GDM1 (cell line): ENCODE measurements at regions not wholly inside any gene's neighbourhood (a gene's known extent, or its start where the extent isn't known, plus 50 kb on each side); places are given as distances from the start of the nearest gene placed in this dataset.
"Not testable (repeated sequence)": the region's sequence is repeated elsewhere in the genome, so short reads cannot be mapped to it uniquely, and the experiment has no call there.

Source experiments
- DNase-seq: peaks from one replicate; lab custom pipeline; 2025; lab: John Stamatoyannopoulos, UW

GRCh38 chrX:13476384-13476783 is 93.0 kb upstream of the EGFL6 start:
- DNase-seq, result no peak

- DNase-seq, result no peak
Observed at GRCh38 chrX:13474164-13474516, 95.3 kb upstream of the EGFL6 start.

GRCh38 chrX:13473442-13474163 is 95.8 kb upstream of the EGFL6 start:
- no peak for DNase-seq

- DNase-seq, result no peak
Observed at GRCh38 chrX:13472975-13473374, 96.4 kb upstream of the EGFL6 start.

GRCh38 chrX:13471269-13471668 is 98.1 kb upstream of the EGFL6 start:
- no peak for DNase-seq

GRCh38 chrX:13470685-13470977 is 98.8 kb upstream of the EGFL6 start:
- DNase-seq, result no peak

GRCh38 chrX:13469963-13470684 is 99.3 kb upstream of the EGFL6 start:
- DNase-seq, result no peak

- DNase-seq, result no peak
Observed at GRCh38 chrX:13468096-13468495, 101.3 kb upstream of the EGFL6 start.

GRCh38 chrX:13467243-13467642 is 102.2 kb upstream of the EGFL6 start:
- DNase-seq, result no peak

- no peak for DNase-seq
Observed at GRCh38 chrX:13464599-13465275, 104.7 kb upstream of the EGFL6 start.

- no peak for DNase-seq
Observed at GRCh38 chrX:13463608-13464007, 105.8 kb upstream of the EGFL6 start.

GRCh38 chrX:13452283-13452682 is 117.1 kb upstream of the EGFL6 start:
- DNase-seq, result no peak

GRCh38 chrX:13449441-13449840 is 120.0 kb upstream of the EGFL6 start:
- DNase-seq, result no peak

GRCh38 chrX:13448941-13449340 is 120.5 kb upstream of the EGFL6 start:
- DNase-seq, result no peak

- not testable (repeated sequence) for DNase-seq
Observed at GRCh38 chrX:13441608-13442007, 121.8 kb upstream of the ATXN3L start.

GRCh38 chrX:13440176-13440575 is 120.3 kb upstream of the ATXN3L start:
- DNase-seq, result no peak

GRCh38 chrX:13433298-13433605 is 113.4 kb upstream of the ATXN3L start:
- DNase-seq, result no peak

GRCh38 chrX:13432414-13433297 is 112.8 kb upstream of the ATXN3L start:
- DNase-seq, result no peak

- no peak for DNase-seq
Observed at GRCh38 chrX:13430136-13430827, 110.4 kb upstream of the ATXN3L start.

GRCh38 chrX:13428053-13428786 is 108.4 kb upstream of the ATXN3L start:
- no peak for DNase-seq

- DNase-seq, result no peak
Observed at GRCh38 chrX:13427441-13428052, 107.7 kb upstream of the ATXN3L start.
